ENCODE measurements at regions not wholly inside any gene's neighbourhood (a gene's known extent, or its start where the extent isn't known, plus 50 kb on each side); places are given as distances from the start of the nearest gene placed in this dataset.

DNA sequence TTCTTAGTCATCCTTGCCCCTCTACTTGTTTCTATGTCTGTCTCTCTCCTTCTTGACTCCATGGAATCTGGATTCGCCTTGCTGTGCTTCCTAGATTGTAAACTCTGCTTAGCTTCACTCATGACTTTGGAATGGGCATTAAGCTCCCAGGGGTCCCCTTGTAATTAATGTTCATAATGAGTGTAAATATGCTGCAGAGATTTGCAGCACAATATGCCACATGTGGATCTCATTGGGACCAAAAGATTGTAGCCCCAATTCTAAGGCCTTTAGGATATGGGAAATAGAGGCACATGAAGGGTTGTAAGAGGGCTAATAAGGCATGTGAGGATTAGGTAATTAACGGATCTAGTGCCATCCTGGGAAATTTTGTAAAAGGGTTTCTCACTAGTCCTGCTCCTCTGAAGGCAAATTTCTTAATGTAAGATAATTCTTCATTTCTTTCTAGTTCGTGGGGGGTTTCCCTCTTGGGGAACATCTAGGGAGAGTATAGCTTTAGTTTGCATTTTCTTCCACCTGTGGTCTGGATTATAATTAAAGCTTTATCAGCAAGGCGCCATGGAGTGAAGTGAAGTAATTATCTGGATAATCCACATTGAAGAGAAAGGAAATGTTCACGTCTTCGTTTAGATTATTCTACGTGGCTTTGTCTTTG, 659.2 kb upstream of the PLXNA2 start:
- DNase-seq (ENCODE audit: low spot score) = no peak

DNA sequence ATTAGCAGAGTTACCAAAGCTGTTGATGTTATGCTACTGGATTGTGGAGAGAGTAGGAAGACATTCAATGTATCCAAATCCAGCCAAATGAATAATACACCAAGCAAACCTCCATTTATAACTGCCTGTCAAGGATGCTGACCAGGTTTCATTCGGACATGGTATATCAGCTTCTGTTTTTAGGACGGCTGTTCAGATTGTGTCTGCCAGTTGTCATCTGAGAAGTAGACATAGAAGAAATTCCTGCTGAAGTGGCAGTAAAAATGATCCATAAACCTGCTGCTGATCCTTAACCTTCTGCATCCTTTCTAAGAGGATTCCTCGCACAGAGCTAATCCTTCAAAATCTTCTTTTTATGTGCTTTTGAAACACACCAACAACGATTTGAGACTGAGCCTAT, 663.6 kb upstream of the PLXNA2 start:
- no peak for DNase-seq (ENCODE audit: low spot score)

DNA sequence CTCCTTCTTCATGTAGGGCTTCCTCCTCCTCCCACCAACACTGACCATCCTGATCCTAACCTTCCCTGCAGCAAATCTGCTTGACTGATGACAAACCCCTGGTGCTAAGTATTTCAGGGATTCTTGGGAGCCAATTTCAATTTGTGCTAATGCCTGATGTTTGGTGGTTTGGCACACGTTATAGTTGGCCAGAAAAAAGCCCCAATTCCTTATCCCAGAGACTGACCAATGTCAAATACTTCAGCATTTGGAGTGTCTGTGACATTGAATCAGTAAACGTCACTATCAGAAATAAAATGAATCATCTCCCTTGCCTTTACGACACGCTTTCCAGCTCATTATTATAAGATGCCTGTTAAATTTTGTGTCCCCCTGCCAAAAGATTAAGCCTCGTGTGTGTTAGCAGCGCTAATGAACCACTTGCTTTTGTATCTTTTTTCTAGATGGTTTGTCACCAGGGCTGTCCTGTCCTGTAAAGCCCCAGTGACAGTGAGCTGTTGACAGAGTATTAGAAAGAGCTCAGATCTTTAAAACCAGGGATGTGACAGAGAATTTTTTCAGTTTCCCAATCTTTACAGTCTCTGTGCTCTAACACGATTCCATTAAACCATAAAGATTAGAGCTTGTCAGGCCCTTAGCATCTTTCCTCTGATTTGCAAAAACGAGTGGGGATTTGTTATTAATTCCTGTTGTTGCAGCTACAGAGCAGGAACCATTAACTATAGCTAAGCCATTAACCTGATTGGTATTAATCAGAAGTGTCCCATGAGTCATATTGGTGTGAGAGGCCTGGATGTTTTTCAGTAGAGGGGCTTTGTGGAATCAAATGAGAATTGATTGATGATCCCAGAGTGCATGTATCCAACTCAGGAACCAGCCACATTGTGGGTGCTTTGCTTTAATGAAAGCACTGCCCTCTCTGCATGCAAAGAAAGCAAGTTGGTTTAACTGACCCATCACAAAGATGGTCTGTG, 665.1 kb upstream of the PLXNA2 start:
- DNase-seq (ENCODE audit: low spot score) = no peak

DNA sequence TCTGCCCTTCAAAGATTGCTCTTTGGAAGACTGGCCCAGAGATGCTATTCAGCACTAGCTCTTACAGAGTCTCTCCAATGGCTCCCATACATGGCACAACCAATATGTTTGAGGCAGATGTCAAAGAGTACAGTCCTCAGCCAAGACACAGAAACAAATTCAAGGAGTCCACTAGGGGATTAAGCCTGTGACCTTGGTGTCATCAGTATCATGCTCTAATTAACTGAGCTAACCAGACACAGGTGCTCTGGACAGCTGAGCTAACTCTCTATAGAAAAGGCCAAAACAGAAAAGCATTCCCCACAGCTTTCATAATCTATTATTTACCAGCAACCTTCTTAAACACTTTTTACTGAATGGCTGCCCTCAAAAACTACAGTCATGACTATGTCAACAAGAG, 666.0 kb upstream of the PLXNA2 start:
- DNase-seq (ENCODE audit: low spot score) = no peak

DNA sequence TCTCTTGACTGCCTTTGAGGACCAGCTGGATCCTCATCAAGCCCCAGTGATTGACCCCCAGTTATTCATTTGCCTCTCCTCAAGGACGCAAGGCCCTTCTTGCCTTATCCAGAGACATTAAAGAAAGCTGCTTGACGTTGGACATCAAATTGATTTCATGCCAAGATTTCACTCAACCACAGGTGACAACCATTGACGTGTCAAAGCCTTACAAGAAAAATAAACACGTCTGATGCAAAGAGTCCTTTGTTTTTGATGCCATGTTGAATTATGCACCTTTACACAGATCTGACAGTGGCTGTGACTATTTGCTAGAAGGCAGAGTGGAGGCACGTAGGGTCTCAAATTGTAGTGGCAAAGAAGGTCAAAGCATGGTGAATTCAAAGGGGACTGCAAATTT, 666.2 kb upstream of the CAMK1G start:
- no peak for DNase-seq (ENCODE audit: low spot score)

DNA sequence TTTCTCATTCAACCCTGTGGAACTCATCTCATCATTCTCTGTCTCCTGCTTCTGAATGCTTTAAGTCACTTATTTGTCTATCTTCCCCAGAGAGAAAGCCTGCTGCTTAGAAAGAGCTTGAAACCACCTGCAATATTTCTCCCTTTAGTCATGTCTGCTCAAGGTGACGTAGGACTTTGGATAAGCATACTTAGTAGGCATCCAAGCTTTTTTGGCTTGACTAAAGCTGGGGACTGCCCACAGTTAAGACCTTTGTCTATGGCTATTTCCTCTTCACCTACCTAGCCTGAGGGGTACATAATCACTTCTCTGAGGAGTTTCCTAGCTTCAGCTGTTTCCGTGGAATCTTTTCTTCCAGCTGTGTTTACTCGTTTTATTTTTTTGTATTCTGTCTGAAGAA, 665.8 kb upstream of the CAMK1G start:
- no peak for DNase-seq (ENCODE audit: low spot score)

DNA sequence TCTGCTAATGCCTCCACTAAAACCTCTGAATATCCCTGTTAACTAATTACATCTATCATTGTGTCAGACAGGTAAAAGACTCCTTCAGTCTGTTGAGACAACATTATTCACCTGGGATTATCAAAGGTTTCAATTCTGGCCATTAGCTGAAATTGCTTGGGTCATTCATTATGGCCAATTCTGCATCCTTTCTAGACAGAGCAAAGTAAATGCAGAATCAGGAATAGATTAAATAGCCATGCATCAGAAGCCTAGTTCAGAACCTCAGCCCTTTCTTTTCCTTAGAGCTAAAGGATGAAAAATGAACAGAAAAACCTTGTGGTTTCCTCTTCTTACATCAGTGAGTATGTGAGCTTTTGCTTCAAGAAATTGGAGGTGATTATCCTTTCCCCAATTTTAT, 665.4 kb upstream of the CAMK1G start:
- no peak for DNase-seq (ENCODE audit: low spot score)

DNA sequence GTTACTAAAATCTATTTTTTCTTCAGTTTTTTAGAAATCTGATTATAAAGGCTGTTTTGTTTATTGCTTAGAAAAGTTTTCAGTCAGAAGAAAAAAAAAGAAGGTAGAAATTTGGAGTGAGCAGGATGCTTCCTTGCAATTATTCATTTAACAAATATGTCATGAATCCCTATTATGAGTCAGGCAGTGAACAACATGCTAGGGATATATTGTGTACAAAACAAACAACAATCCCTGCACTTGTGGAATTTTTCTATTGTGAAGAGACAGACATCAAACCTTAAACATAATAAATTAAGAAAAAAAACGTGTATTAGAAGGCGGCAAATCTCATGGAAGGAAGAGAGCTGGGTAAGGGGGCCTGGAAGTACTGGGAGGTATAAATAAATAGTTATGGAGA, 664.1 kb upstream of the CAMK1G start:
- DNase-seq (ENCODE audit: low spot score) = no peak

DNA sequence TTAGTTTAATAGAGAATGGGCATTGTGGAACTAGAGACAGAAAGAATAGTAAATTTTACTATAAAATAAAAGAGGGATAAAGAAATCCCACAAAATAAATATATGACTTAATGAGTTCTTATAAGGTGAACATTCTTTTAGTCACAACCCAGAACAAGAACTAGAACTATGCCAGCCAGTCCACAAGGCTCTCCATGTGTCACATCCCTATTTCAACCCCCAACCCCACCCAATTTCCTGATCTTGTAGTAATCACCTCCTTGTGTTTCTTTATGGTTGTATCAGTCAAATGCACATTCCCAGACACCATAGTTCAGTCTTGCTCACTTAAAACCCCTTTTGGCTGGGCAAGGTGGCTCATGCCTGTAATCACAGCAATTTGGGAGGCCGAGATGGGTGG, 662.3 kb upstream of the CAMK1G start:
- no peak for DNase-seq (ENCODE audit: low spot score)

DNA sequence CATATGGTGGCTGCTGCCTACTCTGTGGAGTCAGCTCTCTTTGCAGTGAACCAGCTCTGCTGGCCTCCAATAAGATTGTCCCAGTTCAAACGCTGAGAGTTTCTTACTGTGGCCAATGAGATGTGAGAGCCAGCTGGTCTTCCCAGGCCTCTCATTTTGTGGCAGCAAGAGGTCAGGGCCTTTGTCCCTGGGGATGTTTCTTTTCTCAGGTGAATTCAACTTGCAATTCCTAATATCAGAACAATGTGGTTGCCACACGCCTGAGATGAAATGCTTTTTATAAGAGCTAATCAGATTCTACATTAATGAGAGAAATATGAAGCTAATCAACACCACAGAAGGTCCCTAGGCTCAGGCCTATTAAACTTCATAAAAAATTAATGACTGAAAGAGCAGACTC, 660.1 kb upstream of the CAMK1G start:
- DNase-seq (ENCODE audit: low spot score) = no peak

DNA sequence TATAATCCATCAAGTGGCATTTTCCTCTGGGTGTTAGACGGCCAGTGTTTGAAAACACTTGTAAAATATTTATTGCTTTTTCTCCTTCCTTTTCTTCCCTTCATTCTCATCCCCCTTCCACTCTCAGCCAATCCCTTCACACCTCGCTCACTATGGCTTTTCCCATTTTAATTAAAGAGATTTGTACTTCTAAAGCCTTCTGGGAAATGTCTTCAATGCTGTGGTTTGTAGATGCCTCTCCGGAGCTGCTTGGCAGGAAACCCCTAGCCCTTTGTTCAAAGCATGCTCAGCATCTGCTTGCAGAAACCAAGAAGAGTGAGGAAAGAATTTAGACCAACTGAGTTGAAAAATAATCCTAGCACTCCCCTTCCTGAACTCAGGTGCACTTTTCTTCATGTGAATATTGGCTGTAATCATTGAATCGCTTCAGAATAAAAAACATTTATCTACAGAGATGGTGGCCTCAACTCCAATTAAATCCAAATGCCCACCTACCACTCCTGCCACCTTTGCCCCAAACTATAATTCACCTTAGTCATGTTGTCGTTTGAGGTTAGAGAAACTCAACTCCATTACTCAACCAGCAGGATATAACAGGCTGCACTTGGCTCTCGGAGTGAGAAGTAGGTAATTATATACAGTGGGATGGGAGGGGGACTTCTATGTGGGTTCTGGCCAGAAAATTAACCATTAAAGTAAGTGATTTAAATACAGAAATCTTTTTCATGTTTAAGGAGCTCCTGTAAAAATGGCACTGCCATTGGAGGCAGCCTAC, 659.4 kb upstream of the CAMK1G start:
- DNase-seq (ENCODE audit: low spot score) = no peak

DNA sequence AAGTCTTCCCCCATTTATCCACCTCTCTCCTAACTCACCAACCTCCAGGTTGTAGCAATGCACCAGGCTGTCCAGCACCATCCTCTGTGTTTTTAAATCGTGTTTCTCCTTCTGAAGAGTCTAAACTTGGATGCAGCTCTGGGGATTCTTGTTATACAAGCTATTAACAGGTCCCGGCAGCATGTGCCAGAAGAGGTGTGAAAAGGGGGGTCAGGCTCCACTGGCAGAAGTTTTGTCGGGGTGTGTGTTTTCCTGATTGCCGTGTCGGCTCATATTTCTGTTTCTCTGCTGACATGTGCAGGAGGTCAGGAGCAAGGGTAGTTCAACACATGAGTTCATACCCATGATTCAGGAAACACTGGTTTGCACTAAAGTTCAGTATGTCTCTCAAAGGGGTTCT, 658.6 kb upstream of the CAMK1G start:
- no peak for DNase-seq (ENCODE audit: low spot score)

DNA sequence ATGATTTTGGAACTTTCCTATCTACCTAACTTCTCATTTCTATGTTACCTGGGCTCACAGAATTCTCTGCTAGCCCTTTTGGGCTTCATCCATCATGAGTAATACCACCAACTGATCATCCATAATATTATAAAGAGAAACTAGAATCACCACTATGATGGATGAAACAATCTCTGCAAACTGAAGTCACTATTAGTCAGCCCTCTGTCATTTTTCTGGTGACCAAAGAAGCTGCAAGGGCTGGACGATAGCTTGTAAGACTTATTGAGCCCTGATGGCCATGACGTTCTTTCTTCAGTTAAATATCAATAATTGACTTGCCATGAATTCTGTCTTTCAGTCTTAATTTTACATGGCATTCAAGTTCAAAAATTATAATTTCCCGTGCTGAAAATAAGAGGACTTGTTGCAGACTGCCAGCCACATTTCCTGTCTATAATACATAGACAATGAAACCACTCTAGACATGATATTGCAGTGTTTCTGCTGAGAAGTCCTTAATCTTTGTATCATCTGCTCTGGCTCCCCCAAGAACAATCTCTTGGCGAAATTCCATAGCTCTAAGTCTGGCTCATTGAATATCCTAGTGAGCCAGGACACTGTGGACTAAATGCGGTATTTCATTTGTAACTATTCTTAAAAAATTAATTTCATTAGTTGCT, 655.0 kb upstream of the CAMK1G start:
- DNase-seq (ENCODE audit: low spot score) = no peak

DNA sequence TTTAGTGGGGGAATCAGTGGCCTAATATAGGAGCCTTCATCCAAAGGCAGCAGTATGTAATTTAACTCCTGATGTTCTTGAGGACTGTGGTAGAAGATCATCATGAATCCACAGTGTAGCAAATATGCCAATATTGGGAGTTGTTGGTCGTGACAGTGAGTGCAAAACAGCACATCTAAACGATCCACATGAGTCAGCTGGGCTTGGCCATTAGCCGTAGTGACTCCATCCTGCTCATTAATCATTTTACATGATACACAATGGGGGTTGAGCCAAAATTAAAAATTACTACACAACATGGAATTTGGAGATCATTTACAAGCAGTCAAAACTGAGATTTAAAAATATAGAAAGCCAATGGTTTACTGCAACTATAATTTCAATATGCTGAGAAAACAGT, 653.9 kb upstream of the CAMK1G start:
- no peak for DNase-seq (ENCODE audit: low spot score)

DNA sequence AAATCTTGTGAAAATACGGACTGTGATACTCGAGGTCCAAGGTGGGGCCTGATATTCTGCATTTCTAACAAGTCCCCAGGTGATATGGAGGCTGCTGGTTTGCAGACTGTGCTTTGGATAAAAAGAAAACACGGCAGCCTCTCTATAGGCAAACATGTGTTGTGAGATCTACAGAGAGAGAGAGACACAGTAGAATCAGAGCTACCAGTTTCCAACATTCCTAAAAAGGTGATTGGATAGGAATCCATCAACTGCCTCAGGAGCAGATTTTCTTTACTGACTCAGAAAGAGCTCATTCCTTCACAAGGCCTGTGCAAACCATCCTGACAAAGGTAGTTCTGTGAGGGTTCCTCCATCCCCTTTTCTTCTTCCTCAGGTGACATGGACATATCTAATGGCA, 651.6 kb upstream of the CAMK1G start:
- no peak for DNase-seq (ENCODE audit: low spot score)

DNA sequence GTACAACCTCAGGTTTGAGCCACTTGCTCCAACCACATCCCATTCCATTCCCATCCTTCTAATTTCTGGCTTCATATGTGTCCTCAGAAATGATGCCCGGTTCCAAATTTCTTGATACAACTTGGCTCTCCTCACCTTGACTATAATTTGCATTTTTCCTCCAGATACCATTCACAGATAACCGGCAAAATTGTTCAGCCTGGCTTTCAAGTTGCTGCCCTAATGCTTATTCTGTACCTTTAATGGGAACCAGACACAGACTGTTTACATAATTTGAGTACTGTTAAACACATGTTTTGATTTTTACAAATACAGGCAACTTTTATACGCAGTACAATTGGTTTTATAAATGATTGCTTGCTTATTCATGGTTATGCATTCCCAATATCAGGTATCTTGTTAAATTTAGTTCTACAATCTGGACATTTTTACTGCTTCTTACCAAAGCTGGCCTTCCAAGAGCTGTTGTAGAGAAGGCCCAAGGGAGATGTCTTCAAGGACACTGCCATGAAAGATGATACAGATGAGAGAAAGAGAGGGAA, 649.5 kb upstream of the CAMK1G start:
- no peak for DNase-seq (ENCODE audit: low spot score)

DNA sequence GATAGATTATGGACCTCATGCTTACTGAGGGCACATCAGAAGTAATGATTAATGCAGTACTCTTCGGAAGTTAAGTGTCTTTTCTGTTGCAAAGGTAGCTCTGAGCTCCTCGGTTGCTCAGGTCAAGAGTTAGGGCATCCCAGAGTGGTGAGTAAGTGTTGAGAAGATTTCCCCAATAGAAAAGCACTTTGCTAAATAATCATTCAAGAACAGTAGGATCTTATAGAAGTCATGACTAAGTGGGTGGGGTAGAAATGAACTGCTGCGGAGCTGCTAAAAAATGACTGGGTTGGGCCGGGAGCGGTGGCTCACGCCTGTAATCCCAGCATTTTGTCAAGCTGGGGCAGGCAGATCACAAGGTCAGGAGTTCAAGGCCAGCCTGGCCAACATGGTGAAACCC, 648.6 kb upstream of the CAMK1G start:
- DNase-seq (ENCODE audit: low spot score) = no peak

DNA sequence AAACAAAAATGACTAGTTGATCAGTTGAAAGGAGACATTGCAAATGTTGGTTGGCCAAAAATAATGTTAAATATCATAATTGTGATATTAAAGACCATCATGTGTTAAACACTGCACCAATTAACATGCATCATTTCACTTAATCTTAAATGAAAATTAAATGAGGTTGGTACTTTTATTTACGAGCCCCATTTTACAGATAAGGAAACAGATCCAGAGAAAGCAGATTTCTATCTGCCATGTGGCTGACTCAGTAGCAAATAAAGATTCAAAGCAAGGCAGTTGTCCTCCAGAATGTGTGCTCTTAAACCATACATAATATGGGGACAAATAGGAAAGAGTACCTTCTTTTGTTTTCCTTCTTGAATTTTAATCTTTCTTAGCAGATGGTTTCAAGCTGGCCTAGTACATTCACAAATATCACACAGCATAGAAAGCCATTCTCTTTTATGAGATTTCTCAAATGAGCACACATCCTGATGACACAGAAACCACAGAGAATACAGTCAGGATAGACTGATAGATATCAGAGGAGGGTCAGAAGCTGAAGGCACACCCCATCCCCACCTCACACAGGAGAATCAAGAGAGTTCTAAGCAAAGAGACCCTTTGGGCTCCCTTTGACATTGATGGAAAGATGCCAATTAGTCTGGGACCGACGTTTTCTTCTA, 647.9 kb upstream of the CAMK1G start:
- DNase-seq (ENCODE audit: low spot score) = no peak

DNA sequence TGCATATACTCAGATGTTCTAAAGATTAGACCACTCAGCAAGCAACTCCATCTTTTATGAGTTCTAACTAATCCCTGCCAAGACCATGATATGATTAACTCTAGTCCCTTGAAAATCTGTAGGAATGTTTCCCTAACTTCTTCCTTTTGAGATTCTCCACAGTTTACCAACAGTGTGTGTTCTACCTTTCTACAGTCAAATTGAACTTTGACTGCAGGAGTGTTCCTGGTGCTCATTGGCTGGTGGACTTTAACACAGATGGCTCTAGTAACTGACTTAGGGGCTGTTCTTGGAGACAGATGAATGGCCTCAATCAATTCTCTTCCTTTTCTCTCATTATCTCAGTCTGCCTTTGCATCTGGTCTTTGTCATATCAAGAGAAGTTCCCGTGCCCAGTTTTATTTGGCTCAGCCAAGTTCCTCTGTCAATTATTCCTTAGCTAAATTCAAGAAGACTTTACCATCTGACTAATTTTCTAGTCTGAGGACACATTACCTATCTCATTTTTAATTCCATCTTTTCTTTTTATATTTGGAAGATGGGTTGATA, 643.9 kb upstream of the CAMK1G start:
- DNase-seq (ENCODE audit: low spot score) = no peak

DNA sequence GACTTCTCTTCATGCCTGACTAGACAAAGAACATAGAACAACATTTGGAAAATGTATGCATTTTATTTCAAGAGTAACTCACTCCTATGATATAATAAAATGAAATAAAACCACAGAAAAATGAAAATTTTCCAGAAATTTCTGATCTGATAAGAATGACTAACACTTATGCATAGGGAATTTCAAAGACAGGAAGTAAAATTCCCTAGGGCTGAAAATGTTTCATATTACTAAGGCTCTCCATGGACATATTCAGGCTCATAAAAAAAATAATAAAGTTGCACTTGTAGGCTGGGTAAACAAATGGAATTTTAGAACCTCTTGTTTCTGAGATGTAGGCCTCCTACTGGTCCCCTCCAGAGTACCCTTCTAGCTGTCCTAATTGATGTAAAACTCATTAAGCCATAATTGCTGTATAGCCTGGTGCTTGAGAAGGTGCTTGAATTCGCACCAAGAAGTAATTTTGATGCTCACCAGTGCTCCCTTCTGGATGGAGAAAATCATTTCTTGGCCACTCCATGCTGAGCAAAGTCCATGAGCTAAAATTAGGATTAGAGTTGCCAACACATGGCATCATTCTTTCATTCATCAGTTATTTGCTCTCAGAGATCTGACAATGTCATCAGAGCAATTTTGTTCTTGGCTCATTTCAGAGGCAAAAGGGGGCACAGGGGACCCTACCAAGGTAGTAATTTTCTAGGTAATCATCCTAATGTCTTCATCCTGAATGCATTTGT, 641.0 kb upstream of the CAMK1G start:
- no peak for DNase-seq (ENCODE audit: low spot score)
